B cell (primary cell): ENCODE measurements at regions not wholly inside any gene's neighbourhood (a gene's known extent, or its start where the extent isn't known, plus 50 kb on each side); places are given as distances from the start of the nearest gene placed in this dataset.

Source experiments
- ATAC-seq: fragments of 200-7000 bp; cut with Tn5 transposase; one replicate; pipeline ENCODE4 v1.10.0; 2021; ENCODE audit warnings: low read depth, mild to moderate bottlenecking, moderate number of reproducible peaks, moderate library complexity
- CTCF ChIA-PET: fragments of 350-600 bp; sonication (Branson Sonifier 250); formaldehyde crosslinking; loops from one replicate; lab custom pipeline; 2021; ENCODE audit warnings: antibody characterized with exemption, inconsistent platforms; lab: Charles Lee
- POLR2A ChIA-PET: fragments of 350-600 bp; sonication (Branson Sonifier 250); formaldehyde crosslinking; loops from one replicate; lab custom pipeline; 2021; ENCODE audit warnings: antibody characterized with exemption; lab: Charles Lee
- DNase-seq: peaks from one replicate; pipeline ENCODE4 v3.0.0; 2013
- H2AFZ ChIP-seq: 2 replicates; pipeline ENCODE4 v1.6.1; 2012; ENCODE audit warnings: mild to moderate bottlenecking, low read depth, low read length; ENCODE audit not compliant: insufficient read depth, poor library complexity, severe bottlenecking
- H3K27ac ChIP-seq, 2 donors: 1 replicate in 1 of 2; 2 replicates in 1 of 2; pipeline ENCODE4 v1.5.1; 2012 to 2013; ENCODE audit warnings: low read length in 2 of 2, mild to moderate bottlenecking in 2 of 2, moderate library complexity in 1 of 2
- H3K27me3 ChIP-seq, 4 experiments: fragments of 200-600 bp in 1 of 4; sonication (generic) in 1 of 4; replicated peaks in 1 of 4; 1 replicate in 2 of 4; 2 replicates in 2 of 4; pipeline versions ENCODE4 v1.6.1 to v1.7.0; 2013 to 2016; ENCODE audit warnings: low read length in 3 of 4, mild to moderate bottlenecking in 2 of 4, mixed read lengths in 1 of 4, moderate library complexity in 1 of 4; ENCODE audit not compliant: insufficient read depth in 4 of 4, control insufficient read depth in 3 of 4; ENCODE audit errors: control extremely low read depth in 1 of 4
- H3K36me3 ChIP-seq, 2 experiments: replicated peaks in 1 of 2; 1 replicate in 1 of 2; 2 replicates in 1 of 2; pipeline versions ENCODE4 v1.6.1 to v1.7.1; 2013; ENCODE audit warnings: low read length in 1 of 2; ENCODE audit not compliant: insufficient read depth in 2 of 2, control insufficient read depth in 1 of 2; ENCODE audit errors: control extremely low read depth in 1 of 2, extremely low read depth in 1 of 2
- H3K4me1 ChIP-seq, 2 donors: fragments of 200-600 bp in 1 of 2; sonication (generic) in 1 of 2; 1 replicate in 1 of 2; 2 replicates in 1 of 2; pipeline versions ENCODE4 v1.5.1 to v1.6.1; 2013 to 2017; ENCODE audit warnings: low read length in 2 of 2; ENCODE audit not compliant: control insufficient read depth in 2 of 2, insufficient read depth in 2 of 2
- H3K4me2 ChIP-seq: replicated peaks from 2 replicates; pipeline ENCODE3; 2012; ENCODE audit warnings: mild to moderate bottlenecking, low read depth, low read length; ENCODE audit not compliant: poor library complexity, severe bottlenecking
- H3K4me3 ChIP-seq, 5 experiments: fragments of 200-600 bp in 1 of 5; sonication (generic) in 1 of 5; 1 replicate in 3 of 5; 2 replicates in 2 of 5; pipeline versions ENCODE4 v1.5.1 to v1.7.0; 2011 to 2016; ENCODE audit warnings: low read length in 4 of 5, mild to moderate bottlenecking in 4 of 5, low read depth in 2 of 5, control low read depth in 1 of 5, moderate library complexity in 1 of 5; ENCODE audit not compliant: insufficient read depth in 1 of 5; ENCODE audit errors: control extremely low read depth in 1 of 5, extremely low read depth in 1 of 5
- H3K79me2 ChIP-seq: fragments of 200-600 bp; sonication (generic); one replicate; pipeline ENCODE4 v1.6.0; 2016; ENCODE audit warnings: low read length; ENCODE audit not compliant: control insufficient read depth, insufficient read depth
- H3K9ac ChIP-seq: fragments of 200-600 bp; sonication (generic); 2 replicates; pipeline ENCODE4 v1.6.1; 2017; ENCODE audit warnings: mild to moderate bottlenecking, low read length, moderate library complexity
- H3K9me3 ChIP-seq, 3 donors: one replicate each; pipeline versions ENCODE4 v1.6.1 to v1.7.1; 2013; ENCODE audit warnings: low read length in 2 of 3; ENCODE audit not compliant: control insufficient read depth in 2 of 3, insufficient read depth in 1 of 3; ENCODE audit errors: control extremely low read depth in 1 of 3
- H4K20me1 ChIP-seq: 2 replicates; pipeline ENCODE4 v1.6.0; 2012; ENCODE audit warnings: mild to moderate bottlenecking, low read length; ENCODE audit not compliant: insufficient read depth, control insufficient read depth, poor library complexity, severe bottlenecking
- H3K27ac Mint-ChIP-seq: one replicate; pipeline ENCODE4 v1.8.0; 2021; ENCODE audit warnings: mixed read lengths
- H3K27me3 Mint-ChIP-seq: one replicate; pipeline ENCODE4 v1.8.0; 2021; ENCODE audit warnings: mixed read lengths
- H3K4me1 Mint-ChIP-seq: one replicate; pipeline ENCODE4 v1.8.0; 2021; ENCODE audit warnings: mixed read lengths
- H3K4me3 Mint-ChIP-seq: one replicate; pipeline ENCODE4 v1.8.0; 2021; ENCODE audit warnings: mixed read lengths
- H3K9me3 Mint-ChIP-seq: one replicate; pipeline ENCODE4 v1.8.0; 2022; ENCODE audit warnings: mixed read lengths; ENCODE audit not compliant: insufficient read depth
- CTCF ChIP-seq: fragments of 200-600 bp; IDR thresholded peaks from one replicate; pipeline ENCODE4 v1.8.0; 2022; ENCODE audit warnings: antibody characterized with exemption, mild to moderate bottlenecking
- EZH2 ChIP-seq: IDR thresholded peaks from 2 replicates; pipeline ENCODE4 v1.6.1; 2012; ENCODE audit warnings: borderline replicate concordance, low read depth, mild to moderate bottlenecking, moderate library complexity, low read length; ENCODE audit not compliant: insufficient read depth, poor library complexity, severe bottlenecking
- WGBS: methylation state at CpG from one replicate; pipeline ENCODE4 v1.1.5; 2013; ENCODE audit warnings: missing lambda C conversion rate; ENCODE audit not compliant: insufficient coverage; 5-methylcytosine and 5-hydroxymethylcytosine counted together
- intact Hi-C: fragments of 100-400 bp; cut with micrococcal nuclease; formaldehyde crosslinking; loops from one replicate; pipeline ENCODE4 v1.10.0; 2022

GRCh38 chr3:176935194-176935888, 261.9 kb downstream of the TBL1XR1 start:
- no peaks in the 10 kb centered on the region for H3K79me2 ChIP-seq
- ATAC-seq = no peak
- no peak overlapping the region for H3K9ac ChIP-seq
- H3K4me1 Mint-ChIP-seq = no peaks in the 10 kb centered on the region
- H3K4me3 ChIP-seq = no peak overlapping the region
- H3K9me3 Mint-ChIP-seq = no peaks in the 10 kb centered on the region
- DNase-seq = no peak
- H4K20me1 ChIP-seq = no peaks in the 10 kb centered on the region
- no peak overlapping the region for H3K27ac ChIP-seq
- H3K27me3 Mint-ChIP-seq = peaks cover 6% of the 10 kb centered on the region
- TF ChIP-seq CTCF = no peak
- TF ChIP-seq EZH2 = no peak
- peaks cover 0 to 2% (median 0%) of the 10 kb centered on the region in 4 experiments for H3K27me3 ChIP-seq
- intact Hi-C loops = no loop called here
- no CpG with 5 or more reads among the region's 2 CpGs for WGBS
- no peak overlapping the region for H3K4me2 ChIP-seq
- H3K27ac Mint-ChIP-seq = no peak overlapping the region
- no peak overlapping the region for H3K4me3 Mint-ChIP-seq
- POLR2A ChIA-PET = no interaction called here
- no peaks in the 10 kb centered on the region for H3K36me3 ChIP-seq
- H3K4me1 ChIP-seq = no peaks in the 10 kb centered on the region
- H2AFZ ChIP-seq = no peak overlapping the region
- CTCF ChIA-PET = no interaction called here
- H3K9me3 ChIP-seq = no peaks in the 10 kb centered on the region

- Histone ChIP-seq H3K27me3 (peaks cover 0 to 2% (median 0%) of the 10 kb centered on the region in 4 experiments), H3K4me1 (no peaks in the 10 kb centered on the region), H3K9me3 (no peaks in the 10 kb centered on the region), H4K20me1 (no peaks in the 10 kb centered on the region), H3K79me2 (no peaks in the 10 kb centered on the region), H3K36me3 (no peaks in the 10 kb centered on the region), H3K9ac (no peak overlapping the region), H3K27ac (no peak overlapping the region), H3K4me2 (no peak overlapping the region), H3K4me3 (no peak overlapping the region), H2AFZ (no peak overlapping the region)
- intact Hi-C loops = no loop called here
- ATAC-seq (no peak), DNase-seq (no peak)
- WGBS = 93% methylated on average over 2 of the region's 2 CpGs
- ChIA-PET CTCF (no interaction called here), POLR2A (no interaction called here)
- Mint-ChIP-seq H3K27me3 (peaks cover 3% of the 10 kb centered on the region), H3K9me3 (no peaks in the 10 kb centered on the region), H3K4me1 (no peaks in the 10 kb centered on the region), H3K27ac (no peak overlapping the region), H3K4me3 (no peak overlapping the region)
- no peak for TF ChIP-seq CTCF
- TF ChIP-seq EZH2 = no peak
These were observed 262.6 kb downstream of the TBL1XR1 start for GRCh38 chr3:176934698-176935097.
